ENCODE measurements at regions not wholly inside any gene's neighbourhood (a gene's known extent, or its start where the extent isn't known, plus 50 kb on each side); places are given as distances from the start of the nearest gene placed in this dataset.

DNA sequence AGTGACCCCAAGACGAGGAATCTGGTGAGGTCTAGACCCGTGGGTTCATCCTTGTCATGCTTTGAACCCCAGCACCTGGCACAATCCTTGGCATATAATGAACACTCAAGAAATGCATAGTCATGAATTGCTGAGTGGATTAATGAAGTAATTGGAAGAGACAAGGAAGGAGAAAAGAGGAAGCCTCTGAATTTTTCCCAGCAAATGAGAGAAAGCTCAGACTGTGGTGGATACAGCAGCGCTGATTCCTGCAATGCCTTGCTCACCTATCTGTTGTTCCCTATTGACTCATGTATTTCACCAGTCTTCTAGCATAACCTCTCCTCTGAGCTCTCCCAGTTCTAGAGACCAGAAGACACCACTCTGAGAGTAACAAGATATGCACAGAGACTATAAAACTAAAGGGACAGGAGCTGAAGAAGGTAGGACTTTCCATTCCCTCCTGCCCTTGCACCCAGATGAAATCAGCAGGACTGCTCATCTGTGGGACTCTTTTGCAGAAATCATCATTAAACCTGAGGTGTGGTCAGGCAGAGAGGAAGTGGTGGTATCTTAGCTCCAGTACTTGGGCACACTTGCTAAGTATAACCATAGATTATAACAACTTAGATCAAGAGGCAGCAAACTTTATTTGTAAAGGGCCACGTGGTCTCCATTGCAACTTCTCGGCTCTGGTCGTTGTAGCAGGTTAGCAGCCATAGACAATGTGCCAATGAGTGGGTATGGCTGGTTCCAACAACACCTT, 102.8 kb downstream of the MAF start:
- no peak for DNase-seq (ENCODE audit: low read depth)

DNA sequence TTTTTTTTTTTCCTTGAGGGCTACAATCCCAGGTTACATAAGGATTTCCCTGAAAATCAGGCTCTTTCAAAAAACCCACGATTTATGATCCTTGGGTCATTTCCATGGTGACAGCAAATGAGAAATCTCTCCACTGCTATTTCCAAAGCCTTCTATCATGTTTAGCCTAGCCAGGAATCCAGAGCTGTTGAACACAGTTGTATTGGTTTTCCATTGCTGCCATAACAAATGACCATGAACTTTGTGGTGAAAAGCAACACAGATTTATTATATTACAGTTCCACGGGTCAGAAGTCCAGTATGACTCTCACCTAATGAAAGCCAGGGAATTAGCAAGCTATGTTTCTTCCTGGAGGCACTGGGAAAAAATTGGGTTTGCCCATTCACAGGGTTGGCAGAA, 106.6 kb downstream of the MAF start:
- no peak for DNase-seq (ENCODE audit: low read depth)

DNA sequence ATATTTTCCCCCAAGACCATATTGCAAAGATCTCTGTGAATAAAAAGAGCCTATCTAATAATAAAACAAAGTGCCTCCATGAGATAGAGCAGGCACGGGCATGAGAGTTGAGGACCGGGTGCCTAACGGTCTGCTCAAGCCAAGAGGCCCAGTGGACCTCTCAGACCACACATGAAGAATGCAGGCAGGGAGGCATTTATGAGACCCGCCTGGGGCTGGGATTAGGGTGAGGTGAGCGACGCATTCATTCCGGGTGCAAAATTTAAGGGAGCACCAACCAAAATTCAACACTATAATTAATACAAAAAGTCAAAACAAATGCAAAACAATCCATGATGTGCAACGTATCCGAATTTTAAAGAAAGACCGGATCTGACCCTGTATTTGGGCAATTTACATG, 108.5 kb downstream of the MAF start:
- DNase-seq (ENCODE audit: low read depth), result no peak

DNA sequence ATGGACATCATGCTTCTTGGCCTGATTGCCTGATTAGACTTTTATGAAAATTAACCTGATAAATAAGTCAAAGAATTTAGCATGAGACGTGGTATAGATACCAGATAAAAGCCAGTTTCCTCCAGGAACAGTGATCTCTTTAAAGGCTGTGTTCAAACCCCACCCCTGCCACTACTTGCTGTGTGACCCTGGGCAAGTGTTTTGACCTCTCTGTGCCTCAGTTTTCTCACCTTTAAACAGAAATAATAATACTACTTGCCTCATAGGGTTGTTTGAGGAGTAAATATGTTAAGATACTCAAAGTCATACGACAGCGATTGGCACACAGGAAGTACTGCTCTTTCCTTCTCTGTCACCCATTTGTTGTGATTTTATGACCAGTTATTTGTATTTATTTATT, 115.5 kb downstream of the MAF start:
- DNase-seq (ENCODE audit: low read depth), result no peak

DNA sequence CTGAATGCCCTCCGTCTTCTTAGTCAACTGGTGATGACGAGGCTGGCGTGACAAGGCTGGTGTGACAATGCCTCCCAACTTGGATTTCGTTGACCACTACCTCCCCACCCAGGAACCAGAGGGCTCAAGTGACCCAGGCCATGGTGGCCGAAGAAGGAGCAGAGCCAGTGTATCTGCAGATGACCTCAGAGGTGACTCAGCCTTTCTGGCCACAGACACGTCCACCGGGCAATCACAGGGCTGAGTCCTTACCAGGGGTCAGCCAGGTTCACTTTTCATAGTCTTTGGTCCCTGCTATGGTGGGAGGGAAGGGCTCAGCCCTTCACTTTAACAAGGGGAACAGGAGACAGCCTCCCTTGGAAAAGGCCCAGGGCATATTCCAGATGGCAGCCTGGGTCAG, 116.3 kb downstream of the MAF start:
- DNase-seq (ENCODE audit: low read depth), result no peak

DNA sequence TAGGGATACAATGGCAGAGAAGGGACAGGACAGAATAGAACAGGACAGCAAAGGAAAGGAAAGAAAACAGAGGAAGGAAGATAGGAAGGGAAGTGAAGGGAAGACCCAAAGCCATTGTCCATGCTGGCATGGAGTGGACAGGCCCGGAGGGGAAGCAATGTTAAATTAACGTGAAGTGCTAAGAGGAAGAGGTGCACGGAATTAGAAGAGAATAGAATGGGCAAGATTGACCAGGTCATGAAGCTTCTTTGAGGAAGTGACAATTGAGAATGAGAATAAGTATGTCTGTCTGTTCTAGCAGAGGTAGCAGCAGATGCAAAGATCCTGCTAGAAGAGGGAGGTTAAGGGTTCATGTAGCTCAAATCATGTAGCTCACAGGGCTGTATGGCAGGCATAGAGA, 117.2 kb downstream of the MAF start:
- DNase-seq (ENCODE audit: low read depth), result no peak

DNA sequence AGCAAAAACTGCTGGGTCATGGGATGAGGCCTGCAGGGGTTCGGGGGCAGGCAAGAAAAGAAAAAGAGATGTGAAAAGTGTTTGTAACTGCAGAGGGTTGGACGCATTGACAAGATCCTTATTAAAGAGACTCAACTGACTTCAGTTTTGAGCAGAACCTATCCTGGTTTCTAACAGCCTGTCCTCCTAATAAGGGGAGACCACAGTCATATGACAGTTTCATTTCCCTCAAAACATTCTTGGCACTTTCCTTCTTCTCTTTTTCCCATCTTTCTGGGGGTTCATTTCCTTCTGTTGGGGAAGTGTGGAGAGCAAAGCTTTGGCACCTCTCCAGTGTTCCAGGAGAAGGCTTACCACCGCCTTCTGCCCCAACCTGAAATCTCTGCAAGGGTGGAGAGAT, 118.5 kb downstream of the MAF start:
- no peak for DNase-seq (ENCODE audit: low read depth)

DNA sequence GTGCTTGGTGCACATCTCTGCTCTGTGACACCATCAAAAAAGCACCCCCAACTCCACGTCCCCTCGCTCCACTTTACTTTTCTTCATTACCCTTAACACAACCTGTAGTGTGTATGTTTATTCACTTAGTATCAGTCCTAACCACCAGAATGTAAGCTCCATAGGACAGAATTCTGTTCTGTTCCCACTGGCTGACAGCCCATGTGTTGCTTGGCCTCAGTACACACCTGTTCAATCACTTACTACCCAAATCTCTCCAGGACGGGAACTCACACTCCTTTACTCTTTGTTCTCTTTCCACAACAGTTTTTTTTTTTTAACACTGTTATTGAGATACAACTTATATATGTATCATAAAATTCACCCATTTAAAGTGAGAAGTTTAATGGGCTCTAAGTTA, 119.6 kb downstream of the MAF start:
- no peak for DNase-seq (ENCODE audit: low read depth)

DNA sequence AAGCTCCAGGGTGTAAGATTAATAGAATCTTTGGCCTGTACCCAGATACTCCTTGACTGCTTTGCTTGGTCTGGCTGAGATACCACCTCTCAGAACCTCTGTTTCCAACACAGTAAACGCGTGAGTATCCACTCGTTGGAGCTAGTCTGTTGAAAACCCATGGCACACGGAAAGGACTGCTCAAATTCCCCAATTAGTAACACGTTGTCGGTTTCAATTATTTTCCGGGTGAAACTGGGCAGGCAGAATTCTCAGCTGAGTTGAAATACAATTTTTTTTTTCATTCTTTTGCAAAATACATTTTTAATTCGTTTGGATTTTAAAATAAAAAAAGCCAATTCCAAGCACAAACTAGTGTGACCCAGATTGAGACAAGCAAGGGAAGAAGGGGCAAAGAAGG, 120.5 kb downstream of the MAF start:
- DNase-seq (ENCODE audit: low read depth), result no peak

DNA sequence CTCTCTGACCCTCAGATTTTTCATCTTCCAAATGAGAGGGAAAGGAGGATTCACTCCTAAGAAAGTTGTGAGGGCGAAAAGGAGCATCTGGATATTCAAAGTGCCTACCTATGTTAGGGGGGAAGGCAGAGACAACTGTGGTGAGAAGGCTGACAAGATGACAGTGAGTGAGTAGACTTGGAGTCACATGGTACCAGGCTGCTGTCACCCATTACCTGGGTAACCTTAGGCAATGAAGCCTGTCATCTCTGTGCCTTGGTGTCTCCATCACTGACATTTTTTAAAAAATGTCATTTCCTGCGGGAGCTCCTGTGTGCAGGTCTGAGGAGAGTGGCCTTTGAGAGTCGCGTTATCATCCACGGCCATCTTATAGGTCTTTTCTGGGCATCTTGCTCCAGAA, 124.0 kb downstream of the MAF start:
- no peak for DNase-seq (ENCODE audit: low read depth)

DNA sequence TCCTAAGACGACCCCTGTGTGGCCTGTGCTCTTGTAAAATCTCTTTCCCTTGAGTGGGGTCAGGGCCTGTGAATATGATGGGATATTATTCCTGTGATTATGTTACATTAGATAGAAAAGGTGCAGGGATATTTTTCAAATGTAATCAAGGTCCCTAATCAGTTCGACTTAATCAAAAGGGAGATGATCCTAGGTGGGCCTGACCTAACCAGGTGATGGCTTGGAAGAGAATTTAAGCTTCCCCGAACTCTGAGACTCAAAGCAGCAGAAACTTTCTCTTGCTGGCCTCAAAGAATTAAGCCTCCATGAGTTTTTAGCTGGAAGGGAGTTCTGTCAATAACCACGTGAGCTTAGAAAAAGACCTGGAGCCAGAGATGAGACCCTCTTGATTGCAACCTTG, 124.7 kb downstream of the MAF start:
- DNase-seq (ENCODE audit: low read depth), result no peak

DNA sequence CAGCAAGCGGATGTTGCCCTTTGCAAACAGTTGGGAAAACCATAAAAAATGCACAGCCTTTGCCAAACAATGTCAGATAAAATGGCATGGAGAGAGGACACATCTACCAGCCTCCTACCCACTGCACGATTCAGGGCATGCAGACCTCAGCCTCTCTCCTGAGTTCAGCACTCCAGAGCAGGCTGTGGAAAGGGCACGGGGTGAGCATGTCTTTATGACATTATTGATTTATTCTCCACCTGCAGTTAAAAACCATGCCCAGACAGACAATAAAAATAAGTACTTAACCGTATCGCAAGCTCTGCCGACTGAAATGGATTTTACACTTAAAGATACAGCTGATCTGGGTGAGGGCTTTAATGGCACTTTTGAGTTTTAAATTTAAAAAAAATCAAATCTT, 127.1 kb downstream of the MAF start:
- no peak for DNase-seq (ENCODE audit: low read depth)

DNA sequence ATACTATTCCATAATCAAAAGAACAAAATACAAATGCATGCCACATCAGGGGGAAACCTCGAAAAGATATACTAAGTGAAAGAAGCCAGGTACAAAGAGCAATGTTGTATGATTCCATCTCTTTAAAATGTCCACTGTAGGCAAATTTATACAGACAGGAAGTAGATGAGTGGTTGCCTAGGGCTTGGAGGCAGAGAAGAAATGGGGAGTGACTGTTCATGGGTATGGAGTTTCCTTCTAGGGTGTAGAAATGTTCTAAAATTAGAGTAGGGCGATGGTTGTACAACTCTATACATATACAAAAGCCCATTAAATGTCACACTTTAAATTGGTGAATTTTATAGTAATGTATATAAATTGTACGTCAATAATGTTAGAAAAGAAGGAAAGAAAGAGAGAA, 128.1 kb downstream of the MAF start:
- DNase-seq (ENCODE audit: low read depth), result no peak

DNA sequence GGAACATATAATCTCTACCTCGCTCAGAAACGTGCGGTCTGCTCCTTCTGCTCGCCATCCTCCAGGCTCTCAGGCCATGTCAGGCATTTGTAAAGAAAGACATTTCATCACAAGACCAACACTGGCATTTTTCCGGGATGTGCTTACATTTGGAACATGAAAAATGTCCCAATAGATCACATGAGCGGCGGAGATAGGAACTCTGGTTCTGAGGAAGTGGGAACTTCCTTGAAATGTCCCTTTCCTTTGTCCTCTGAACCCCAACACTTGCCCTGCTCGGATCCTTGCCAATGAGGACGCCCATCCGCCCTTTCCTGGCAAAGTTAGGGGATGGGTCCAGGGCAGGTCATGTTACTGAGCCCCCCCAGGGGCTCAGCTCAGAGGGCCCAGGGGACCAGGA, 130.5 kb downstream of the MAF start:
- no peak for DNase-seq (ENCODE audit: low read depth)

DNA sequence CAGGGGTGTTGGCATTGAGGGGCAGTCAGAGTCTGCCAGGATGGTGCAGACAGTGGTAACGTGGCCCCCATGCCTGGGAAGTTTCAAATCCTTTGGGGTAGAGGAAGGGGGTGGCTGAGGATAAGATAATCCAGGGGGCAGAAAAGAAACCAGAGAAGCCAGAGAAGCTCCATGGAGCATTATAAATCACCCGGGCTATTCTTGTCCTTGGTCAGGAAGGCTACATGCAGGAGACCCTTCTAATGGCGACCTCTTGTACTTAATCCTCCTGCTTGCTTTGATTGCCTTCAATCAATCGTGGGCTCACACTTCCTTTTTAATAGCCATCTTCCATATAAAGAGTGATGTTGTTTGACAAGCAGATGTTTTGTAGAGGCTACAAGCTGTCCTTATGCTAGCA, 131.9 kb downstream of the MAF start:
- no peak for DNase-seq (ENCODE audit: low read depth)

DNA sequence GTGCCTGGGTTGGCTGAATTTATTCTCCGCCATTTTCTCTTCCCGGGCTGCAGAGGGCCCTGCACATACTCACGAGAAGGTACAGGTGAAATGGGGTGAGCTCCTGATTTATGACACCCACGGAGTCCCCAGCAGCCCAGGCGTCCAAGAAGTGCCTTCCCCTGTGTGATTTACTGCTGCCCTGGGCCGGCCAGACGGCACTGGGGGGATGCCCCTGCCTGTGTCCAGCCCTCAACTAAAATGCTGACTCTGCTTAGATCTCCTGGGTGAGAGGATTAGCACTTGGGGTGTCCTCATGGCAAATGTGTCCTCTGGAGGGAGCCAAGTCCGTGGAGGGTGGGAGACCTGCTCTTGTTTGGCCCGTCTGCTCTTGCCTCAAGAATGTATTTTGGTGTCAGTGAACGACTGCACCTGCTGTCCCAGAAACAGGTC, 132.4 kb downstream of the MAF start:
- no peak for DNase-seq (ENCODE audit: low read depth)

DNA sequence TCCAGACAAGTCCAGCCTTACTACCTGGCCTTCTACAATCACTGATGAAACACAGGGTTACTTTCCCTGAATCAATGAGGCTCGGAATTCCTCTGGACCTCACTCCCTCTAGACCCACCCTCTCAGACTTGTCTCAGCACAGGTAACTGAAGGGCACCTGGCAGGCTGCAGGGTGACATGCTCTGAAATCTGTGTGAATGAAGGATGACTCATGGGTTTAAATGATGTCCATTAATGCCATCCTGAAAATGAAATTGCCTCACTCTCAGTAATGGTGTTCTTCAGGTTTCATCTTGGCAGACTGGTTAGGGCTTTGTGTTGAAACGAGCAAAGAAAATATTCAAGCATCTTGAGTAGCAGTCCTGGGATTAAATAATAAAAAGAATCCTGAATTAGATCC, 134.4 kb downstream of the MAF start:
- DNase-seq (ENCODE audit: low read depth), result no peak

DNA sequence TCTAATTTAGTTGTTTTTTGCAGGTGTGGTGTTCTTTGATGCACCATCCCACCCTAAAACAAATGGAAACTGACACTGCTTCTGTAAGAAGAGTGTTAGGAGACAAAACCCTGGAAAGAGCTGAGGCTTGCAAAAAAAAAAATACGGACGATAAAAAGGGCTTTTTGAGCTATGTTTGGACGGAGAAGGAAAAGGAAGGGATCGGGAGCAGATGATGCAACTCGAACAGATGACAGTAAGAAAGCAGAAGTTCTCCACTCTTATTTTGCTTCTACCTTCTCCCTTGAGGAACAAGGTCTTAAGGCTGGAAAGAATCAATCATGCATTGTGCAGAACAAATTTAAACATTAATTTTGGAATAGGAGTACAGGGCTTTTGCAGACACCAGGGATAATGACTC, 136.7 kb downstream of the MAF start:
- no peak for DNase-seq (ENCODE audit: low read depth)

DNA sequence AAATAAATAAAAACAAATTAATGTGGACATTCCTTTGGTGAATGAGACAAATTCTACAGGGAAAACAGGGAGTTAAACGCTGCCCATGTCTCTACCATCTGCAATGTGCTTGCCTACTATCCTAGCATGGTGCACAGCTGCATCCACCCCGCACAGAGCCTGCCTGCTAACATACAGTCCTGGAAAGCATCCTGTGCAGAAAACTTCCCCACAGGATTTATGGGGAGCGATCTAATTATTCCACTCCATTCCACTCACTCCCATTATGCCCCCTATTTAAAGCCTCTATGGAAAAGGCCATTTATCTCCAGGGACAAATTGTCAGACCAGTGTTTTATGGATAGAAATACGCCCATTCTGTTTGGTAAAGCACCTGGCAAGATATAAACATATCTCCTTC, 144.5 kb downstream of the MAF start:
- no peak for DNase-seq (ENCODE audit: low read depth)

DNA sequence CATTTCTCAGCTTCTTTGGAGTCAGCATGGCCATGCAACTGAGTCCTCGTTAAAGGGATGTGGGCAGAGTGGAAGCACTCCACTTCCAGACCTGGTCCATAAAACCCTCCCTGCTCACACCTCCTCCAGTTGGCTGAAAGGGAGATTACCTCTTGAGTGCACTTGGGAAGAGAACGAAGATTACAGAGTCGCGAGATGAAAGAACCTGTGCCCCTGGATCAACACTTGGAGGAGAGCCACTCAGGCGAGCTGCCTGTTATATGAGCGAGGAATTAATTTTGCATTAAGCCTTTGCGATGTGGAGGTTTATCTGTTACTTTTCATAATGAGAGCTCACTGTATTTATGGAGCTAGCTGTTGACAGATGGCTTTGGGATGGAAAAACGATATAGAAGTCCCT, 147.9 kb downstream of the MAF start:
- no peak for DNase-seq (ENCODE audit: low read depth)

DNA sequence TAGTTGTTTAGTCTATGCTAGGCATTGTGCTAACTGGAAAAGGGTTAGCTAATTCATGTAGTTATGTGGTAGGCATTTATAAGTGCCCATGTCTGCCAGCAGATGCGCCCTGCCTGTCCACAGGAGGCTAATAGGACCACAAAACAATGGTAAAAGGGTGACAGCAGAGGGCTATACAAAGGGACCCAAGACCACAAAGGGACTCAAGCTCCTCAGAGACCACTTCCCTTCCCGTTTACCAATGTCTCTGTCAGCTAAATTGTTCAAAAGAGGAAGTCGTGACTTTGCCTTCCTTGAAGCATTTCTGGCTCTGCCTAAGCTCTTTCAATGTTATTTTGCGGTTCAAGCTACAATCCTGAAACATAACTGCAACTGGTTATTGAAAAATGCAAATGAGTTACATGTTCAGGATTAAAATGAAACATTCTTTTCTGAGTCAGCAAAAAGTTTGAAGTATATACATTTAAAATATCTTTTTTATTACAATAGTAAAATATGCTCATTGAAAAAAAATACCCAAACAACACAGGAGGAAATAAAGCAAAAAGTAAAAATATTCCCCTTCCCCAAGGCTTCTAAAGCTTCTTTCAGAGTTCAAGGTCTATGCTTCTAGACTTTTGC, 149.2 kb downstream of the MAF start:
- DNase-seq (ENCODE audit: low read depth), result no peak

DNA sequence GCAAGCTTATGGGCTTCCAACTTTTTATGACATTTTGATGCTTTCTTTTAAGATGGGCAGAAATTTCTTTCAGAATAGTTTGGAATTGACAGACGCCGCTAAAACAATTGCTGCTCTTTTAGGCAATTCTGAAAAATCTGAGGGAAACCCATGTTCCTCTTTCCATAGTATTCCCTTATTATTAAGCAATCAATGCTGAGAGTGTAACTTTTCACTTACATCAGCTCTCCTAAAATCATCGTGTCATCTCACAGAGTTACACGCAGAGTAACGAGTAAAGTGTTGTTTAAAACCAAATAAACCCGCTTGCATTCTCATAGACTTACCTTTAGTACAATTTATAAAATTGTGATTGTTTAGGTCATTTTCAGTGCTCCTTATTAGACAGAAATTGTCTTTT, 150.6 kb downstream of the MAF start:
- DNase-seq (ENCODE audit: low read depth), result no peak

DNA sequence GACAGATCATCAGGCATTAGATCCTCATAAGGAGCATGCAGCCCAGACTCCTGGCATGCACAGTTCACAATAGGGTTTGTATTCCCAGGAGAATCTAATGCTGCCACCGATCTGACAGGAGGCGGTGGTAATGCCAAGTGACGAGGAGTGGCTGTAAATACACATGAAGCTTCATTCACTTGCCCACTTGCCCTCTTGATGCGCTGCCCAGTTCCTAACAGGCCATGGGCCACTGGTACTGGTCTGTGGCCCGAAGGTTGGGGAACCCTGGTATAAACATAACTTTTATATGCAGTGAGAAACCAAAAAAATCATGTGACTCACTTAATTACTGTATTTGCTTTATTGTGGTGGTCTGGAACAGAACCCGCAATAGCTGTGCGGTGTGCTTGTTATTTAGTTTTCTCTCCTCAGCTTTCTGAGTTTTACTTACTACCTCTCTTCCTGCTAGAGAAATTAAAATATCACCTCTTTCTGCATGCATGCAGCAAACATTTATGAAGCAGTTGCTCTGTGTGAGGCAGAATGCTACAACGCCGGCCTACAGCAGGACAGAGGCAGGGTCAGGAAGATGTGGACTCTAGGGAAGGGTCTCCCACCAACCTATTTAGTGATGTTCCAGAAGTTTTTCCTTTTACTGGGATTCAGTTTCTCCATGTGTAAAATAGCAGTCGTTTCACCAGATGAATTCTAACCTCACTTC, 151.3 kb downstream of the MAF start:
- no peak for DNase-seq (ENCODE audit: low read depth)

DNA sequence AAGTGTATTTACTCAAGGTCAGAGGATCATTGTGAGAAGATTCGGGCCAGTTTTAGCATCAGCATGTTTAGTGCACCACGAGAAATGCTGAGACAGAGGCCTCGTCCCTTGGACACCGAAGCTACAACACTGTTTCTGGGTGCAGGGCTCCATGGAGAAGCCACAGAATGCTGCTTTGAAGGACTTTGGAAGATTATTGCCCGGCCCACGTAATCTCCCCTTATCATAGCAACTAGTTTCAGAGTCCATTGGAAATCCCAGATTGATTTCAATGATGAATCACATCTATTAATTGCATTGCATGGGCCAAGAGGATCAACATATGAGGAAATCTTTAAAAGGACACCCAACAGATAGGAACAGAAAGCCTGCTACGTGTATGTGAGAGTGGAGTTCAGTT, 156.0 kb downstream of the MAF start:
- DNase-seq (ENCODE audit: low read depth), result no peak
